ENCODE measurements at regions not wholly inside any gene's neighbourhood (a gene's known extent, or its start where the extent isn't known, plus 50 kb on each side); places are given as distances from the start of the nearest gene placed in this dataset.

DNA sequence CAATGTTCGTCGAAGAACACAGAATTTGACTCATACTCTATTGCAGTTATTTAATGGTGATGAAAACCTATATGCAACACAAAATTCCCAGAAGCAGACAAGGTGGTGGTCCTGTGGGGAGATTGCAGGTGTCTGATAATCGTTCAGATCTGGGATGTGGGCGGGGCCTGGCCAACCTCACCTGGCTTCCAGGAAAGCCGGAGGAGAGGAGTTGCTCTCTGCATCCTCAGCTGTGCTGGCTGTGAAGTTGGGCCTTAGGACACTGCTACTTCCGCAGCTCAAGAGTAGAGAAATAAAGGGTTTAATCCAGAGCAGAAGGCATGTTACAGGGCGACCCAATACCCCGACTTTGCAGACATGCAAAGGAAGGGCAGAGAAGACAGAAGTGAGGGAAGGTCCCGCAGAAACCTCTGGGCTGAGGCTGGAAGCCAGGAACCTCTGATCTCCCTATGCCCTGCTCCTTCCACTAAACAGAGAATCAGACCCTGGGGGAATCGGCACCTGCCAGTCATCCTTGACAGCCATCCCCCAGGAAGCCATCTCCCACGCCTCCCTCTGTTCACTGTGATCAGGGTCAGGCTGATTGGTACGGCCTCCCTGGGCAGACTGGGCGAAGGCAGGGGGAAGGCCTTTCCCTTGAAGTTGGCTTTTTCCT is 590.3 kb downstream of the AJAP1 start:
- DNase-seq = no peak

- DNase-seq = no peak
Measured at GRCh38 chr1:5242850-5243249, 588.4 kb downstream of the AJAP1 start.

DNA sequence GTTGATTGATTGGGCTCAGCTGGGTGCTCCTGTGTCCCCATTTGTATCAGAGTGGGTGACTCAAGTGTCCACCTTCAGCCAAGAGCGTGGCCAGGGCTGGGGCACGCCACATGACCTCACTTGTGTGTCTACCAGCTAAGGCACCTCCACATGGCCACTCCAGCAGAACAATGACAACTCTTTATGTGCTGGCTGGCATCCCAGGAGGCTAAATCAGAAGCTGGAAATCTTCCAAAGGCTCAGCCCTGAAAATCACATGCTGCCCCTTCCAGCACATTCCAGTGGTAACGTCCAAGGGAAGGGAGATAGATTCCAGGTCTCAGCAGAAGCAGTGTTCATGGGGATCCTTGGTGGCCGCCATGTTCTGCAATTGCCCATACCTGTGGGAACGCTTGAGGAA is 585.5 kb downstream of the AJAP1 start:
- DNase-seq = no peak

DNA sequence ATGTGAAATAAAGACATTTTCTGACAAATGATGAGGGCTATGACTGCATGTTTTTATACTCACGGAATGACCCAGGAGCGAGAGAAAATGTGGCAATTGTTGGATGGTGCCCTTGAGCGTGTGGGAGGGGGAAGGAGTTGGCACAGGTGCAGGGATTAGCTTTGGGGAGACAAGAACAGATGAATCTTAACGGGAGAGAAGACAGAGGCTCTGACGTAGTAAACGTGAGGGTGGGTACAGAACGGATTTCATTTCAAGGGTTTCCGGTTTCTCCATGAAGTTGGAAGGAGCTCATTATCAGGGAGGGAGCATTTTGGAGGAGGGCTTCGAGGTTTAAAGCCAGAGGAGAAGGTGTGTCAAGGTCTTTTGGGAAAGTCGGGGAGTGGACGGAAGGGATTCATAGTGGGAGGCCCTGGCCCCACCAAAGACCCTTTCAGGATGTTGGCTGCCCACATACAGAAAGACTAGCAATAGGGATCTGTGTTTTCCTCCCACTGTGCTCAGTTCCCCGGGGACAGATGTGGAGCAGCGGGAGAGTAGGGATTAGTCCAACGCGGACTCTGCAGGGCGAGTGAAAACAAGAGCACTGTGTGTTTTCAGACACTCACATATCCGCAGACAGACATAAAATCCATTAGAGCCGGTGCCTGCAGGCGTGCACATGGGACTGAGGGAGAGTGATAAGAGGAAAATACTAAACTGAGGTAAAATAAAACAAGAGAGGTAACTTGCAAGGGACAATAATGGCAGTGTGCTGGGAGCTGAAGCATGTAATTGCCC is 584.1 kb downstream of the AJAP1 start:
- no peak for DNase-seq

GRCh38 chr1:5235355-5235899 is 581.0 kb downstream of the AJAP1 start:
- no peak for DNase-seq

- DNase-seq = no peak
Measured at GRCh38 chr1:5232537-5232936, 578.1 kb downstream of the AJAP1 start.

DNA sequence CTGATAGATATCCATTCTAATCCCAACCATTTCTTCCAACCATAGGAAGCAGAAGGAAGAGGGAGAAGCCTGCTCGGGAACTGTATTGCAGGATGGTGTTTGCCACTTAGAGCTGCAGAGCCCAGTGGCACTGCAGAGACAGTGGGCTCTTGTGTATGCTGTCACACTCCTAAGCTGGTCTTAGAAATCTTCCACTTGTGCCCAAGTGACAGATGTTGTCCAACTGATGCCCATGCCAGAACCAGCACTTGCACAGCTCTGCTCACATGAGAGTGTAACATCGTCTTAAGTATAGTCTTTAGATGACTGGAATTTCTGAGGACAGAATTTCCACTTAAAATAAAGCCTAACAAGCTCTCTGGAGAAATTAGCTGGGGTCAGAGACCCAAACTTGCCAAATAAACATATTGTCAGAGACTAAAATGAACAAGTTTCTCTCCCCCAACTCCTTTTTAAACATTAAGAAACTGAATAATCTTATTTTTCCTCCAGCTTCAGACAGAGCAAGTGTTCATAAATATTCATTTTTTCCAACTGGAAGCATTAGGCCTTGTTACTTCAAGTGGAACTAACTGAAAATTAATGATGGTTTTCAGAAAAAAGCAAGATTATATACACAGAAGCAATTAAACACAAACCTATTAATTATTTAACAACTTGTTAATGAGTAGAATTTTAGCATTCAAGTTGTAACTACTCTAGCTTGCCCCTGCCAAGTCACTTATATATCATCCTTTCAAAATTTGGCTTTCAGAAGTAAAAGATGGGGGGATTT is 577.3 kb downstream of the AJAP1 start:
- no peak for DNase-seq

- DNase-seq = no peak
Measured at GRCh38 chr1:5227114-5227513, 572.7 kb downstream of the AJAP1 start.

DNA sequence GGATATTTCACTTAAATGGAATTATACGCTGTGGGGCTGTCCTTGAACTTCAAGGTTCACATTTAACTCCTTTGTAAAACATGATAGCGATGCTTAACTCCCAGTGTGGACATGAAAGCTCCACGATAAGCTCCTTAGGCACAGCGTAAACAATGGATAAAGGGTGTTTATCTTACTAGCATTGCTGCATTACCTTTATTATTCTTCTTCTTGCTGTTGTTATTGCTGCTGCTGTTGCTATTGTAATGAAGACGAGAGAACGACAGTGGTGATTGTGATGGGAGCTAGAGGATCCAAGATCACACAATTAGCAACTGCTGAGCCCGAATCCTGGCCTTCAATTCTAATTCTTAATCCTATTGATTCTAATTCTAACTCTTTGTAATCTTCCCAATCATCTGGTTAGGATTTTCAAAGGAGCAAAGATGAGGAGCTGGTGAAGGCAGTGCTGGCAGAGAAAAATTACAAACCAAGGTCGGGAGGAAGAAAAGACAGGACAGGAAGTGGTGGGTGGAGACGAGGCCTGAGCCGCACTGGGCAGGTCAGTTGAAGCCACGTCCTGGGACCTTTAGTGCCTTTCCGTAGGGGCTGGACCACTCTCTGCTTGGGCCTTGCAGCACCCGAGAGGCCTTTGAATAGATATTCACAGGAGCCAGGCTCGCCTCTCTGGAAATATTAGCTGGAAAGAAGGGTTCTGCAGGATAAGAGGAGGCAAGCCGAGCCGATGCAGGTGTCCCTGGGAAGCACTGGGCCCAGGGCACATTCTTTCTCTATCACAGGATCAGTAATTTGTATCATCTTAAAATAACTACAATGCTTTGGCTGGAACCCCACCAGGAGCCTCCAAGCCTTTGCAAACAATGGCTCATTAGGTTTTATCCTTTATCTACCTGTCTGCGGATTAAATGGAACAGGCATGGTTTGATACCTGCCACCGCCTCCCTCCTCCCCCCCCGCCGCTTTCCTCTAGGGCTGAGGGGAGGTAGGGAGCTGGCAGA is 571.6 kb downstream of the AJAP1 start:
- no peak for DNase-seq

DNA sequence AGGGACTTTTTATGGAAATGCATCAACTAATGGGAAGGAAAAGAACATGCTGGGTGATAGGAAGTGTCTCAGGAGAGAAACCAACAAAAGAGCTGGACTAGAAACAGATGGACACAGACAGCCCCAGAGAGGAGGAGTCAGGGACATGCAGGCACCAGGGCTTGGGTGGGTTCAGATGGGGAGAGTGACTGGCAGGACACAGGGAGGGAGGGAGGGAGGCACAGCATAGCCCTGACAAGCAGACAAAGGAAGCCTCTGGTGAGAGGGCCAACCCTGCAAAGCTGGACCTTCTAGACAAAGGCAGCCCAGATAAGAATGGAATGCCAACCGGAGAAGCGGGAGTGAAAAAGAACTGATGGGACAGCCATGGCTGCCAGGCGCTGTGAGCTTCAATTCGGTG is 568.8 kb downstream of the AJAP1 start:
- DNase-seq = no peak

DNA sequence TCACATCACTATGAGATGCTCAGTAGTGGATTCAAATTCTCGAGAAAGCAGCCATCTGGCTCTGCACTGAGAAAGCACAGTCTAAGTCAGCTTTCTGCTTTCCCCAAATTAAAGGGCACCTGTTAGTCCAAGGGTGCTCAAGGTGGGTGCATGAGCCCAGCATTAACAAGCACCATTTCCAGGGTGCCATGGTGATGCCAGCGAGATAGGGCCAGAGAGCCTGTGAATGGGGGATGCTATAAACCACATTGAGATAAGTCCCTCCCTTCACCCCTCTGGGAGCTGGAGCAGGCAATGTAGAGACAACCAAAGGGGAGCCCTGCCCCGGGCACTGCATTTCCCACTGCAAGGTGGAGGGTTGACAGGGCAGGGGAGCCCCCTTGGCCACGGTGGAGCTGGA is 568.2 kb downstream of the AJAP1 start:
- DNase-seq = no peak

DNA sequence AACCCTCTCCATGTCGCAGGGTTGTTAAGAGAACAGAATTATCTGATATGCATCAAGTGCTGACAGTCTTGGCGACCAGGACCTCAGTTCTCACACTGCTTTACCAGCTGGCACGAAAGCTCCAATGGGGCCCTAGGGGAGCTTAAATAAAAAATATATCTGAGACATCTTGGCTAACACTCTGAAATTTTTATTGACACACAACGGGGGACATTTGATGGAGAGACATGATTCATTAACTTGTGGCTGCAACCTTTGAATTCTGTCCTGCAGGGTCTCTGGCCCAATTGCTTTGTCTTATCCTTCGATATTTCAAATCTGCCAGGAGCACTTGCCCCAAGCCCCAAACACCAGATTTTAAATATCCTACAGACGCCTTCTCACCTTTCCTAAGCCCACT is 567.0 kb downstream of the AJAP1 start:
- no peak for DNase-seq

DNA sequence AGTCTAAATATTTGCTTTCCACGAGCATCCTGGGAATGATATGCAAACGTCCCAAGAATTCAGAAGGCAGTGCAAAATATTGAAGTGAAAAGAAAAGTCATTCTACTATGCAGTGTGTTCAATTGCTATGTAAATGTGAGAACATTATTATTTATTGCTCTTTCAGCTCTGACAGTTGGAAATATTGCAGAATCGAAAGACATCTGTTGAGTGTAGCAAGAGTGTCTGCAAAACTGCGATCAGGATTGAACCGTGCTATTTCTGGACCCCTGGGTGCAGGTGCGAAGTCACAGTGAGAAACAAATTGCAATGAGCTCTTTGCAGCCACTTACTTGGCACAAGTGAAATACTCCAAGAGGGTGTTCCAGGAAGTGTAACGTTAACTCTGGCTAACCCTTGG is 566.4 kb downstream of the AJAP1 start:
- no peak for DNase-seq

GRCh38 chr1:5220421-5220820 is 566.0 kb downstream of the AJAP1 start:
- DNase-seq = no peak

DNA sequence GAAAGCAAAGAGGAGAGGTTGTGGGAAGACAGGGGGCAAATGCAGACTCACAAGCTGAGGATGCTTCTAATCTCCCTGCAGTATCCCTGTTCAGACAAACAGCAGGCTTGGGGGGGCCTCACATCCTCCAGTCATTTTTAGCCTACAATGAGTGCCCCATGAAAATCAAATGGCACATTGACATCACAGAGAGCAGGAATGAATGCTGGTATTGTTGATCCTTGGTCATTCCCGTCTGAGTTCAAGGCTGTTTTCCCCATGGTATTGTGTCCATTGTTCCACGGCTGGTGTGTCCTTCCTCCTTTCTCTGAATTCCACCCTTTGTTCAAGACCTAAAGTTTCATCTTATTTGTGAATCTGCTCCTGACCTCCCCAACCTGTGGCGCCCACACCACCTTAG is 545.6 kb downstream of the AJAP1 start:
- DNase-seq = no peak

DNA sequence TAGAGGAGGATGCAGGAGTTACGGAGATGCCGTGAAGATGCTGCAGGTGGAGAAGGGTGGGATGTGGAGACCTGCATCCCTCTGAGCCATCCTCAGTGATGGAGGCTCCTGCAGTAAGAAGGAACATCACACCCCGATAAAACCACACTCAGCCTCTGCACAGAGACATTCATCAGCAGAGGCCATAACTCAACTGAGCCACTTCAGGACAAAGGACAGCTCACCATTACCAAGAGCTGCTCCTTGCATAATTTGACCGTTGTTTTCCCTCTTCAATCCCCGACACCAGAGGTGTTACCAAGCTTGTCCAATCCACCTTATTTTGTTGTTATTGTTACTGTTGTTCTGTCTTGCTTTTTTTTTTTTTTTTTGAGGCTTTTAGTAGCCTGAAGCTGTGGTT is 543.9 kb downstream of the AJAP1 start:
- DNase-seq = no peak

GRCh38 chr1:5191470-5191869 is 537.1 kb downstream of the AJAP1 start:
- no peak for DNase-seq

GRCh38 chr1:5189384-5189783 is 535.0 kb downstream of the AJAP1 start:
- DNase-seq = no peak

- no peak for DNase-seq
Measured at GRCh38 chr1:5165762-5166161, 511.4 kb downstream of the AJAP1 start.

DNA sequence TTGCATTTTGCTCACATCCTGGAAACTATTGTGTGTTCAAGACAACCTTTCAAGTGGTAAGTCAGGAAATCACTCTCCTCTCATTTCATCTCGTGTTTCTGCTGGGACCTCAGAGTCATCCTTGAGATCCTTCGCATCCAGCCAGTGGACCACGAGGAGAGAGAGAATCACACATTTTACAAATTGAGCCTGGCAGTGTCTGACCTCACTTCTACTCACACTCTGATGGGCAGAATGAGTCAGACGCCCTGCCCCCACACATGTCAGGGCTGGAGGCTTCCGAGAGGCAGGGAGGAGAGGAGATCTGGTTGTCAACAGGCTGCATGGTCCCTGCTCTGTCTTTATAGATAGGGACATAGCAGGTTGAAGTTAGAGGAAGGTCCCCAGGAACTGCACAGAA is 509.7 kb downstream of the AJAP1 start:
- DNase-seq = no peak

- peak; percentile 6 for DNase-seq
Measured at GRCh38 chr1:5161372-5161771, 507.0 kb downstream of the AJAP1 start.

DNA sequence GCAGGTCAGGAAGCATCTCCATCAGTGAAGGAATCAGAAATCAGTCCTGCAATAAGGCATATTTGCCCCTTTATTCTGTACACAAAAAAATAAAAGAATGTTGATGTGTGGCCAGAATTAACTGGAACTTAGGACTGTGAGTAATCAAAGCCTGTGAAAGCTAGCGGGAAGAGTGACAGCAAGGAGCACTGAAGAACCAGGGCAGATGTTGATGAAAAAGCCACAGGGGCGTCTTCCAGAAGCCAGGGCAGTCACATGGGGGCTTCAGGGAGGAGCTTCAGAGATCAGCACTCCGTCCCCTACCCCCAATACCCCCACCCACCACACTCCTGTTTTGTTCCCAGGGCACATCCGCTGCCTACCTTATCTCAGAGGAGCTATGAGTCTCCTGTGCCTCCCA is 502.8 kb downstream of the AJAP1 start:
- no peak for DNase-seq

Measured in NCI-H510A (cell line).